PC-9 (cell line): ENCODE measurements at regions not wholly inside any gene's neighbourhood (a gene's known extent, or its start where the extent isn't known, plus 50 kb on each side); places are given as distances from the start of the nearest gene placed in this dataset.

Experiments
- BruUV-seq: library from RNA; stranded (reverse); fragments of 400-500 nt; replicated peaks from 2 replicates; lab custom pipeline; 2021; lab: Mats Ljungman, UMichigan
- CTCF ChIA-PET: fragments of 300-600 bp; sonication (Branson Sonifier 250); formaldehyde crosslinking; loops from one replicate; lab custom pipeline; 2022; ENCODE audit warnings: antibody characterized with exemption; lab: Charles Lee
- POLR2A ChIA-PET: fragments of 300-600 bp; sonication (Branson Sonifier 250); formaldehyde crosslinking; loops from one replicate; lab custom pipeline; 2022; ENCODE audit warnings: antibody characterized with exemption; ENCODE audit not compliant: unreplicated experiment; lab: Charles Lee
- DNase-seq, 2 experiments: peaks; one replicate each; pipeline versions ENCODE4 v3.0.0 to v3.0.0-alpha.2; 2015 to 2022; ENCODE audit warnings: mixed read lengths in 1 of 2
- H2AFZ ChIP-seq: fragments of 200-600 bp; sonication (generic); 2 replicates; pipeline ENCODE4 v1.8.1; 2017; ENCODE audit warnings: antibody characterized with exemption
- H3F3A ChIP-seq: fragments of 200-600 bp; sonication (generic); 2 replicates; pipeline ENCODE4 v1.8.1; 2017; ENCODE audit warnings: antibody characterized with exemption, mild to moderate bottlenecking, low read depth; ENCODE audit not compliant: insufficient read depth
- H3K27ac ChIP-seq: fragments of 200-600 bp; sonication (generic); 2 replicates; pipeline ENCODE4 v1.6.1; 2016; ENCODE audit warnings: mixed run types
- H3K27me3 ChIP-seq: fragments of 200-600 bp; sonication (generic); 2 replicates; pipeline ENCODE4 v1.6.1; 2016; ENCODE audit warnings: low read depth, mixed run types; ENCODE audit not compliant: insufficient read depth
- H3K36me3 ChIP-seq: fragments of 200-600 bp; sonication (generic); 2 replicates; pipeline ENCODE4 v1.6.1; 2016; ENCODE audit warnings: low read depth, mixed run types
- H3K4me1 ChIP-seq: fragments of 200-600 bp; sonication (generic); replicated peaks from 2 replicates; pipeline ENCODE4 v1.6.1; 2016; ENCODE audit warnings: mixed run types; ENCODE audit not compliant: insufficient read depth
- H3K4me2 ChIP-seq: fragments of 200-600 bp; sonication (generic); 2 replicates; pipeline ENCODE4 v1.6.1; 2017; ENCODE audit warnings: mixed run types
- H3K4me3 ChIP-seq: fragments of 200-600 bp; sonication (generic); 2 replicates; pipeline ENCODE4 v1.6.1; 2016; ENCODE audit warnings: mixed run types
- H3K79me2 ChIP-seq: fragments of 200-600 bp; sonication (generic); 2 replicates; pipeline ENCODE4 v1.6.1; 2017; ENCODE audit warnings: low read depth, mixed run types
- H3K9me2 ChIP-seq: fragments of 200-600 bp; sonication (generic); 2 replicates; pipeline ENCODE4 v1.8.1; 2017; ENCODE audit warnings: mild to moderate bottlenecking; ENCODE audit not compliant: insufficient read depth
- H3K9me3 ChIP-seq: fragments of 200-600 bp; sonication (generic); 2 replicates; pipeline ENCODE4 v1.8.1; 2016; ENCODE audit warnings: low read depth; ENCODE audit not compliant: insufficient read depth
- H4K20me1 ChIP-seq: fragments of 200-600 bp; sonication (generic); 2 replicates; pipeline ENCODE4 v1.8.1; 2017; ENCODE audit not compliant: insufficient read depth
- EZH2 ChIP-seq: fragments of 200-600 bp; sonication (generic); IDR thresholded peaks from 2 replicates; pipeline ENCODE4 v1.8.0; 2017; ENCODE audit warnings: antibody characterized with exemption, low read depth
- intact Hi-C: fragments of 100-400 bp; cut with micrococcal nuclease; formaldehyde crosslinking; loops from one replicate; pipeline ENCODE4 v1.10.0; 2022; ENCODE audit not compliant: unreplicated experiment
- TF ChIP-seq, protein P1 (sequence below): fragments of 200-600 bp; sonication (generic); conservative IDR thresholded peaks from 2 replicates; pipeline ENCODE4 v1.6.1; 2017; ENCODE audit warnings: mixed run types, antibody characterized with exemption, mild to moderate bottlenecking, moderate library complexity

DNA sequence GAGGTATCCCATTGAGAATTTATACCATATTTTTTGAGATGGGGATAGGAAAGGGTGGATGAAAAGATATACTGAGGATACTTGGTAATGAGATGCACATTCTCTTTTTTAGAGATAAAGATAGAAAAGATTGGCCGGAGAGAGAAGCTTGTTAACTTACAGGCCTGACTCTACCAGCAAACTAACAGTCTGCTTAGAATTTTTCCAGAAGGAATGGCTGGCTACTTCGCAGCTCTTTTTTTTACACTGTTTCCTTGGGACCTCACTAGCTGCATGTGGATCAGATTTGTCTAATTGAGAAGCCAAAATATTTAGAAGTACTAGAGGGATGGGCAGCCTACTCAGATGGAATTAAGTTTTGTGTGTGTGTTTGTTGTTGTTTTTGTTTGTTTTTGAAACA is 586.6 kb downstream of the TAFA4 start:
- H3K4me3 ChIP-seq, result no peak overlapping the region
- H3K27ac ChIP-seq, result no peak overlapping the region
- no peak overlapping the region for H3K4me2 ChIP-seq
- H3K9me2 ChIP-seq, result no peaks in the 10 kb centered on the region
- no peaks in the 10 kb centered on the region for H4K20me1 ChIP-seq
- H3K9me3 ChIP-seq, result no peaks in the 10 kb centered on the region
- intact Hi-C loops, result no loop called here
- DNase-seq, result no peak
- H3F3A ChIP-seq, result no peaks in the 10 kb centered on the region
- H3K4me1 ChIP-seq, result no peaks in the 10 kb centered on the region
- TF ChIP-seq, protein P1, sequence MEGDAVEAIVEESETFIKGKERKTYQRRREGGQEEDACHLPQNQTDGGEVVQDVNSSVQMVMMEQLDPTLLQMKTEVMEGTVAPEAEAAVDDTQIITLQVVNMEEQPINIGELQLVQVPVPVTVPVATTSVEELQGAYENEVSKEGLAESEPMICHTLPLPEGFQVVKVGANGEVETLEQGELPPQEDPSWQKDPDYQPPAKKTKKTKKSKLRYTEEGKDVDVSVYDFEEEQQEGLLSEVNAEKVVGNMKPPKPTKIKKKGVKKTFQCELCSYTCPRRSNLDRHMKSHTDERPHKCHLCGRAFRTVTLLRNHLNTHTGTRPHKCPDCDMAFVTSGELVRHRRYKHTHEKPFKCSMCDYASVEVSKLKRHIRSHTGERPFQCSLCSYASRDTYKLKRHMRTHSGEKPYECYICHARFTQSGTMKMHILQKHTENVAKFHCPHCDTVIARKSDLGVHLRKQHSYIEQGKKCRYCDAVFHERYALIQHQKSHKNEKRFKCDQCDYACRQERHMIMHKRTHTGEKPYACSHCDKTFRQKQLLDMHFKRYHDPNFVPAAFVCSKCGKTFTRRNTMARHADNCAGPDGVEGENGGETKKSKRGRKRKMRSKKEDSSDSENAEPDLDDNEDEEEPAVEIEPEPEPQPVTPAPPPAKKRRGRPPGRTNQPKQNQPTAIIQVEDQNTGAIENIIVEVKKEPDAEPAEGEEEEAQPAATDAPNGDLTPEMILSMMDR, result no peak
- TF ChIP-seq EZH2, result no peak
- no TSS peak for BruUV-seq
- ChIA-PET CTCF (no interaction called here), POLR2A (no interaction called here)
- H2AFZ ChIP-seq, result no peak overlapping the region
- no peaks in the 10 kb centered on the region for H3K36me3 ChIP-seq
- H3K79me2 ChIP-seq, result no peaks in the 10 kb centered on the region
- H3K27me3 ChIP-seq, result no peaks in the 10 kb centered on the region

GRCh38 chr3:68342426-68342825 is 589.9 kb downstream of the TAFA4 start:
- no peaks in the 10 kb centered on the region for H3K9me2 ChIP-seq
- CTCF ChIA-PET, result no interaction called here
- TF ChIP-seq EZH2, result no peak
- TF ChIP-seq, protein P1, result no peak
- no peaks in the 10 kb centered on the region for H3K79me2 ChIP-seq
- H3K4me1 ChIP-seq, result no peaks in the 10 kb centered on the region
- H3K27ac ChIP-seq, result no peak overlapping the region
- H3F3A ChIP-seq, result no peaks in the 10 kb centered on the region
- intact Hi-C loops, result no loop called here
- H3K27me3 ChIP-seq, result no peaks in the 10 kb centered on the region
- H3K4me3 ChIP-seq, result no peak overlapping the region
- POLR2A ChIA-PET, result no interaction called here
- H3K4me2 ChIP-seq, result no peak overlapping the region
- no peak overlapping the region for H2AFZ ChIP-seq
- no peaks in the 10 kb centered on the region for H3K9me3 ChIP-seq
- DNase-seq, result no peak
- H4K20me1 ChIP-seq, result no peaks in the 10 kb centered on the region
- H3K36me3 ChIP-seq, result no peaks in the 10 kb centered on the region
- BruUV-seq, result no TSS peak

- H3K9me2 ChIP-seq, result no peaks in the 10 kb centered on the region
- H4K20me1 ChIP-seq, result no peaks in the 10 kb centered on the region
- no peak for DNase-seq
- H3K27me3 ChIP-seq, result no peaks in the 10 kb centered on the region
- CTCF ChIA-PET, result no interaction called here
- H3K79me2 ChIP-seq, result no peaks in the 10 kb centered on the region
- BruUV-seq, result no TSS peak
- H2AFZ ChIP-seq, result no peak overlapping the region
- POLR2A ChIA-PET, result no interaction called here
- no peaks in the 10 kb centered on the region for H3F3A ChIP-seq
- H3K9me3 ChIP-seq, result no peaks in the 10 kb centered on the region
- H3K4me3 ChIP-seq, result no peak overlapping the region
- no peaks in the 10 kb centered on the region for H3K36me3 ChIP-seq
- no peaks in the 10 kb centered on the region for H3K4me1 ChIP-seq
- no peak overlapping the region for H3K4me2 ChIP-seq
- no peak for TF ChIP-seq EZH2
- TF ChIP-seq, protein P1, result no peak
- H3K27ac ChIP-seq, result no peak overlapping the region
- intact Hi-C loops, result no loop called here
These were observed 596.3 kb downstream of the TAFA4 start for GRCh38 chr3:68336042-68336441.
